ENCODE measurements at regions not wholly inside any gene's neighbourhood (a gene's known extent, or its start where the extent isn't known, plus 50 kb on each side); places are given as distances from the start of the nearest gene placed in this dataset.

- DNase-seq (ENCODE audit: low spot score): no peak
- Histone ChIP-seq H3K4me3 (no peak overlapping the region), H3K27ac (no peak overlapping the region)
- TF ChIP-seq CTCF (IDR thresholded peaks at IDR 0.05): no peak
These were observed 417.6 kb upstream of the LRRTM4 start for GRCh38 chr2:77939801-77940200.

GRCh38 chr2:77954931-77955330 lies 432.8 kb upstream of the LRRTM4 start:
- TF ChIP-seq CTCF (IDR thresholded peaks at IDR 0.05): no peak
- H3K4me3 ChIP-seq: no peak overlapping the region
- H3K27ac ChIP-seq: no peak overlapping the region
- DNase-seq (ENCODE audit: low spot score): no peak

GRCh38 chr2:77962943-77963342 lies 440.8 kb upstream of the LRRTM4 start:
- H3K4me3 ChIP-seq: no peak overlapping the region
- TF ChIP-seq CTCF (IDR thresholded peaks at IDR 0.05): no peak

GRCh38 chr2:77977471-77978063 lies 455.4 kb upstream of the LRRTM4 start:
- TF ChIP-seq CTCF (IDR thresholded peaks at IDR 0.05): no peak
- Histone ChIP-seq H3K27ac (no peak overlapping the region), H3K4me3 (no peak overlapping the region)
- no peak for DNase-seq (ENCODE audit: low spot score)

More at GRCh38 chr2:77962943-77963342, 440.8 kb upstream of the LRRTM4 start:
- no peak overlapping the region for H3K27ac ChIP-seq
- no peak for DNase-seq (ENCODE audit: low spot score)

GRCh38 chr2:77995161-77995560 lies 473.0 kb upstream of the LRRTM4 start:
- TF ChIP-seq CTCF (IDR thresholded peaks at IDR 0.05): no peak
- H3K27ac ChIP-seq: no peak overlapping the region
- DNase-seq (ENCODE audit: low spot score): no peak
- H3K4me3 ChIP-seq: no peak overlapping the region

GRCh38 chr2:77999376-77999775 lies 477.2 kb upstream of the LRRTM4 start:
- H3K4me3 ChIP-seq: no peak overlapping the region
- H3K27ac ChIP-seq: no peak overlapping the region
- TF ChIP-seq CTCF (IDR thresholded peaks at IDR 0.05): no peak
- no peak for DNase-seq (ENCODE audit: low spot score)

GRCh38 chr2:78009289-78009688 lies 487.1 kb upstream of the LRRTM4 start:
- DNase-seq (ENCODE audit: low spot score): no peak
- Histone ChIP-seq H3K27ac (no peak overlapping the region), H3K4me3 (no peak overlapping the region)
- TF ChIP-seq CTCF (IDR thresholded peaks at IDR 0.05): no peak

Data from coronary artery (tissue), 2 donors.